Umbilical cord (tissue), 1 donor: ENCODE measurements at regions not wholly inside any gene's neighbourhood (a gene's known extent, or its start where the extent isn't known, plus 50 kb on each side); places are given as distances from the start of the nearest gene placed in this dataset.

ENCODE experiments used
- DNase-seq: peaks from one replicate; pipeline ENCODE4 v3.0.0-alpha.2; 2015; ENCODE audit warnings: low spot score

GRCh38 chr6:33950891-33951889 lies 147.4 kb upstream of the MLN start:
- DNase-seq, result no peak

- DNase-seq, result no peak
Observed at GRCh38 chr6:33950472-33950881, 146.7 kb upstream of the MLN start.

DNA sequence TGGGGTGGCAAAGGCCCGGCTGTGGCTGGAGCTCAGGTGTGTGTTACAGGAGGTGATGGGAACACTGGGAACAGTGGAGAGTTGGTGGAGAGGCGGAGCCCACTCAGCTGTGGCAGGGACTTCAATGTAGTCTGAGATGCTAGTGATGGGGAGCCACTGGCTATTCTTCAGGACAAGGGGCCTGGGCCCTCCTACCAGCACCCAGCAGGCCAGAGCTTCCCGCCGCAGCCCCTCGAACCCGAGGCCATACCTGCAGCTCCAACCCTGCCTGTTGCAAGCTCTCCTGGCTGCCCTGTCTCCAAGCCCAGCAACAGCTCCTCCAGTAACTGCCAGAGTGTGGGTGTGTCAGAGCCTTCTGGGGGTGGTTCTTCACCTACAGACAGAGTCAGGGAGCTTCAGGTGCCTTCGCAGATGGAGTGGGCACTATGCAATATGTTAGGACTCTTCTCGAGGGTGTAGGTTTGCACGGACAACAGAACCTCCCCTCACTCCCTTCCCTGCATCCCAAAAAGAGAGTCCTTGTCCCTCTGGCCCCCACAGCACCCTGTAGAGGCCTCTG lies 146.2 kb upstream of the MLN start:
- DNase-seq, result no peak

- no peak for DNase-seq
Observed at GRCh38 chr6:33949111-33949510, 145.3 kb upstream of the MLN start.

DNA sequence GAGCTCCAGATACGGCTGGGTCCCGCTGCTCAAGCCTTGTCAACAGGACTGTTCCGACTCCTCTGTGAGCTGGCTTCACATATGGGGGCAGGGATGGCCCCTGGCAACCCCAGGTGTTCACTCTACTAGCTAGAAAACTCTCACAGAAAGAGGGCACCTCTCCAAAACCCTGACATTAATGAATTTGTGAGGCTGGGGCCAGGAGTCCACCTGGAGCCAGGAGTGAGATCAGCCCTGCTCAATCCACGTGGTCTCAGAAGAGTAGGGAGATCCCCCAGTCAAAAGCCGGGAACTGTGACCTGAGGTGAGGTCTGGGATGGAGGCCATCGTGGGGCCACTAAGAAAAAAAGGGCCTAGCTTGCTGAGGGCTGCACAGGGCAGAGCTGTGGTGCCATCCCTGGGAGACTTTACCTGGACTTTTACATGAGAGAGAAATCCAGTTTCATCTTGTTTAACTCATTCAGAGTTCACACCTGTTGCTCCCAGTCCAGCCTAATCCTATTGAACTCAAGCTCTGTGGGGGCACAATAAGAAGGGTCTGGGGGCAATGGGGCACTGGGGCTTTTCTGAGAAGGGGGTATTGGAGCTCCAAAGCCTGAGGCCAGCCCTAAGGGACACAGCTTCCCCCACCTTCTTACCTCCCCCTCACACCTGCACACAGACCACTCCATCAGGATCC lies 144.3 kb upstream of the MLN start:
- DNase-seq, result no peak

DNA sequence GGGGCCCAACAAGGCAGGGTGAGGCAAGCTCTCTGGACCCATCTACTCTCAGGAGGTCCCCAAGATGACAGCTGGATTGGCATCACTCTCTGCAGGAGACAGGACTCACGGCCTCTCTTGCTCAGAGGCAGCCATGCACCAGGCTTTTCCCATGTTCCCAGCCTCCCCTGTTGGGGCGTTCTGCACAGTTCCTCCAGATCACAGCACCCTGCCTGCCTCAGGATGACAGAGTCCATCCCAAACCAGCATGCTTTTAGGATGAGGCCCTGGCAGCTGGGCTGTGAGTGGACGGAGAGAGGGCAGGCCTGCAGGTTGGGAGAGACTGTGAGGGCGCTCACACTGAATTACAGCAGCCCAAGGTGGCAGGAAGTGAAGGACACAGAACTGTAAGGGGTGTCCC lies 143.2 kb upstream of the MLN start:
- no peak for DNase-seq

GRCh38 chr6:33945931-33946330 lies 142.1 kb upstream of the MLN start:
- no peak for DNase-seq

GRCh38 chr6:33944686-33945411 lies 141.0 kb upstream of the MLN start:
- DNase-seq, result no peak

- DNase-seq, result no peak
Observed at GRCh38 chr6:33936886-33937285, 133.1 kb upstream of the MLN start.

DNA sequence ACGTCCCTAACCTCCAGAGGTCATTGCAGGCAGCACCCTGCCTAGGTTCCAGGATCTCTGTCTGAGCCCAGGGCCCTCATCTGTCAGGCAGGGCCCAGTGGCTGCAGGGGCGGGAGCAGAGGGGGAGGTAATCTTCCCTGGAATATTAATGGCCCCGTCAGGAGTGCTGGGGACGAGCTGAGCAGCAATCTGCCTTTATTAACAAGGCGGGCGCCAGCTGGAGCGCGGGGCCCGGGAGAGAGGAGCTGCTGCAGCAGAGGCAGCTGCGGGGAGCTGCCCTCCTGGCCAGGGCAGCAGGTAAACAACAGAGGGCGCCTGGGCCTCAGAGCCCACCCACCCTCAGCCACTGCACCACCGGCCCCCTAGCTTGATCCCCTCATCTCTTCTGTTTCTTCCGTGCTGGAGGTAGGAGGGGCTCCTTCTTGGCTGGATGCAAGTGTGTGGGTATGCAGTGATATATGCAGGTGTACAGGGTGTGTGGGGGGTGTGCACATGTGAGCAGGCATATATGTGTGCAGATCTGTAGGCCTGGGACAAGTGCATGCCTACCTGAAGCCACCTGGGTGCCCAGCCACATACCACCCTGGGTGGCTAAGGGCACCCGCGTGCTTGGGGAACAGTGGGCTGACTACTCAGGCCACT lies 131.8 kb upstream of the MLN start:
- no peak for DNase-seq

DNA sequence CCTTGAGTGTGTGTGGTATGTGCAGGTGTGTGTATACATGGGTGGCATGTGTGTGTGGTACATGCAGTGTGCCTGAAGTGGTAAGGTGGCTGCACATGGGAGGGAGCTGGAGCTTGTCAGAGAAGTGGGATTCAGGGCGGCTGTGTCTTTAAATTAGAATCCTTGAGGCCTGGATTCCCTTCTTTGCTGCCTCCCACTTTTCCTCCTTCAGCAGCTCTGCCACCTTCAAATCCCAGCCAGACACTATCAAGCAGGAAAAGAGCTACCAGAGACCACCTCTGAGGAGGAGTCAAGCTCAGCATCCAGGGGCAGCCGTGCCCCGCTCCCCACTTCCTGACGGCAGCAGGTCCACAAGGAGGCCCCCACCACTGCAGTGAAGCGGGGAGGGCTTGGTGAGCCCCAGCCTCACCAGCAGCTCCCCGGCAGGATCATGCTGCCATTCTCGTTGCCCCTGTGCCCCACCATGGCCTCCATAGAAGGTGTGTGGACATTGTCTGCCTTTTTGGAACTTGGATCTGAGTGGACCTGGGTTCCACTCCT lies 131.0 kb upstream of the MLN start:
- no peak for DNase-seq

DNA sequence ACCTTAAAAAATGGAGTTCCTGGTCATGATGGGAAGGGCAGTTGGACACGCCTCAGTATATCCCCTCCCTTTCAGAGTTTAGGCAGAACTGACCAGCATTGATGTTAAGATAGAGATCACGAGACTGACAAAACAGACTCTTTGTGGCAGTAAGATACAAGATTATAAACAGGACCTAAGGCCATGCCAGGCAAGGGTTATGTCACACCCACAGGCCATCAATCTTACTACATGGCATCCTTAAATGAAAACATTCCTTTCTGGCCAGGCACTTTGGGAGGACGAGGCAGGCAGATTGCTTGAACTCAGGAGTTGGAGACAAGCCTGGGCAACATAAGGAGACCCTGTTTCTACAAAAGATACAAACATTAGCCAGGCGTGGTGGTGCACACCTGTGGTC lies 129.3 kb upstream of the MLN start:
- no peak for DNase-seq

DNA sequence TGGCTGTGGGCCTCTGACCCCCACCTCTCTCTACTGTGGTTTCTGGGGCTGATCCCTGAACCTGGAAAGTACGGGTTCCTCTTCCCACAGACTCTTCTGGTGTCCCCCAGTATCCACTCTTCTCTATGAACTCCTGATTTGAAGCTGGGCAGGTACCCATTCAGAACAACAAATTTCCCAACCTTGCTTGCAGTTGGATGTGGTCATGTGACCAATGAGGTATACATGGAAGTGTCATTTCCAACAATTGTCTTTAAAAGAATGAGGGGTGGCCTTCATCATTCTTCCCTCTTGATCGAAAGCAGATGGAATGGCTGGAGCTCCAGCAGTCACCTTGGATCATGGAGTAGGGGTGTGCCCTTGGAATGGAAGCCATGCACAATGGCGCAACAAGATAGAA lies 128.0 kb upstream of the MLN start:
- no peak for DNase-seq

DNA sequence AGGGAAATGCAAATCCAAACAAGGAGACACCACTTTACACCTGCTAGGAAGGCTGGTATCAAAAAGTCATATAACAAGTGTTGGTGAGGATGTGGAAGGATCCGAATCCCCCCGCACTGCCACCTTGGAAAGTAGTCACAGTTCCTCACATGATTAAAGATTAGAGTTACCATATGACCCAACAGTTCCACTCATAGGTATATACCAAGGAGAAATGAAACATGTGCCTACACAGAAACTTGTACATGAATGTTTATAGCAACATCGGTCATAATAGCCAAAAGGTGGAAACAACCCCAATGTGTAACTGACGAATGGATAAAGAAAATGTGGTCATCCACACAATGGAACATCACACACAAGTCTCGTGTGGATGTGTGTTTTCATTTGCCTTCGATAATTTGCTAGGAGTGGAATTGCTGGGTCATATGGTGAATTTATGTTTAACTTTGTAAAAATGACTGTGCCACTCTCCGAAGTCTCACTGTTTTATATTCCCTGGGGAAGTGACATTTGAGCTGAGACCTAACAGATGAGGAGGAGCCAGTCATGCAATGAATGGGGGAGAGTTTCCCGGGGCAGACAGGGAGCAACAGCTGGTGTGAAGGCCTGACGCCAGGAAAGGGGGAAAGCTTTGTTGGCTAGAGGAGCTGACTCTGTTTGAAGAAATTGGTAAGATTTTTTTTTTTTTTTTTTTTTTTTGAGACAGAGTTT lies 125.9 kb upstream of the MLN start:
- DNase-seq, result no peak

DNA sequence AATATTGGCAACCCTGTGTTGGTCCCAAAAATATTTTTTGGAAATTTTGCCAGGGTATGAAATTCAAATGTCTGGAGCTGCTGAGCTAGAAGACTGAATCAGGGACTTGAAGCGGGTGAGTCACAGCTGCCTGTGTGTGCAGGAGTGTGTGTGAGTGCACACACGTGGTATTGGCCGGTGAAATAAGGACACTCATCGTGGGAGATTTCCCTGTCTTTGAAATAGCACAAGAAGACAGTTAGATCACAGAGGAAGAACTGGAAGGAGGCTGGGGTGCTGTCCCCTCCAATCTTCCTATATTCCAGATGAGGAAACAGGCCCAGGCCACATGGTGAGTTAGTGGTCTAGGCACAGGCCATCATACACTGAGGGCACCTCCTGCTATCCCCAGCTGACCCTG lies 123.8 kb upstream of the MLN start:
- no peak for DNase-seq

- DNase-seq, result no peak
Observed at GRCh38 chr6:33927112-33927511, 123.3 kb upstream of the MLN start.

DNA sequence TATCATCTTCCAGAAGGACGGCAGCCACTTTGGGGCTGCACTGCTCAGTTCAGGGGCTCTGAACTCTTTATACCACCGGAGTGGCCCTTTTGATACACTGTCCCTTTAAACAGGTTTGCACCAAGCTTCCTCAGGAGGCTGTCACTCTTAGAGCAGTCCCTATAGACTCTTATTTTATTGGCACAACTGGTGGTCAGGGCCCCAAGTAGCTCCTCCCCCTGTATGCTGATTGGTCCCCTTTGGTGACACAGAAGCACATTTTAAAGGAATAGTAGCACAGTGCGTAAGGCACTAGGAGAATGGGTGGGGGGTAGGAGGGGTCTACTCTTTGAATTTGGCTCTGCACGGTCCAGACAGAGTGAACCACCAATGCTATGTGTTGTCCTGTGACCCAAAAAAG lies 122.6 kb upstream of the MLN start:
- DNase-seq, result no peak

DNA sequence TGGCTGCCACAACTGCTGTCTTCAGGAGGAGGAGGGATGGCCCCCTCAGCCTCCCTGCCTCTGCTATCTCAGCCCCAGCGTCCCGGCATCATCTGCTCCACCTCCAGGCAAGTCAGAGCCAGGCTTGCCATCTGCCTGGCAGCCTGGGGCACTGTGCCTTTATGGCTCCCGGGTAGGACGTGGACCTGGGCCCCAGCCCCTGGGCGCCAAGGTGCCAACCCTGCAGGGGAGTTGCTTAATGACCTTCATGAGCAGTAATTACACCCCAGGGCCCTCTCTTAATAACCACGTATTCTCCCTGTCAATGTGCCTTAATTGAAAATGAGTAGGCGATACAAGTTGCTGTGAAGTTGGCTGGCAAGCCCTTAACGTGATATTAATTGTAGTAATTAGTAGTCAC lies 122.1 kb upstream of the MLN start:
- DNase-seq, result no peak

DNA sequence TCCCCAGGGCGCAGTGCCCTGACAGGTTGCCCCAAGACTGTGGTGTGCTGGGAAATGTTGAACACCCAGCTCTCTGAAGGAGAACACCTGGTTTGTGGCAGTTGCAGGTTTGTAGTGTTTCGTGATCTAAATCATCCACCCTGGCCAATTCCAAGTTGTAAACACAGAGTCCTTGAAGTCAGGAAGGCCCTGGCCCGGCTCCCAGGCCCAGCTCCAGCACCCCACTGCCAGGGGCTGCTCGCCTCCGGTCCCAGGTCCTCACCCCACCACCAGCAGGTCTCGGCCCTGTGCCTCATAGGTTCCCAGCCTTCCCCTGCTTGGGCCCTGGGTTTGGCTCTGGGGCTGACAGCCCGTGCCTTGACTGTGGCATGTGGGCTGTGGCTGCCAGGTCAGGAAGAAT lies 121.4 kb upstream of the MLN start:
- no peak for DNase-seq

GRCh38 chr6:33924681-33925080 lies 120.9 kb upstream of the MLN start:
- DNase-seq, result no peak
